ENCODE measurements at regions not wholly inside any gene's neighbourhood (a gene's known extent, or its start where the extent isn't known, plus 50 kb on each side); places are given as distances from the start of the nearest gene placed in this dataset.

DNA sequence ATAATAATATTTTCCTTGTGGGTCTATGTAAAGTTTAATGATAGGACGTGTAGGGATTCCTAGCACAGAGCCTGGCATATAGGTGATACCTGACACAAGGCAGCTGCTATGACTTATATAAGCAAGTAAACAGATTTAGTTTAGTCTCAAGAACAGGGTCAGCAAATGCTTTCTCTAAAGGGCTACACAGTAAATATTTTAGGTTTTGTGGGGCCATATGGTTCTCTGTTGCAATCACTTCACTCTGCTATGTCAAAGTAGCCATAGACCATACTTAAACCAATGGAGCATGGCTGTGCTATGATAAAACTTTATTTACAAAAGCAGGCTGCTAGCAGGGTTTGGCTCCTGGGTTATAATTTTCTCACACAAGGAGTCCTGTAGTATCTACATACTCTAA lies 204.8 kb upstream of the KLF4 start:
- no peak for DNase-seq (ENCODE audit: extremely low spot score in 2 of 2)
- intact Hi-C loops (cut with DNase I), result no loop called here
- H3K4me1 ChIP-seq, result no peaks in the 10 kb centered on the region
- no peaks in the 10 kb centered on the region for H3K9me3 ChIP-seq
- no peak overlapping the region for H3K27ac ChIP-seq
- H3K4me3 ChIP-seq, result no peak overlapping the region
- no peaks in the 10 kb centered on the region for H3K36me3 ChIP-seq
- TF ChIP-seq POLR2A (IDR thresholded peaks at IDR 0.05), result no peak
- TF ChIP-seq POLR2AphosphoS5 (IDR thresholded peaks at IDR 0.05; ENCODE audit: insufficient read depth in 1 of 2, low read depth in 1 of 2), result no peak
- TF ChIP-seq, protein P1, sequence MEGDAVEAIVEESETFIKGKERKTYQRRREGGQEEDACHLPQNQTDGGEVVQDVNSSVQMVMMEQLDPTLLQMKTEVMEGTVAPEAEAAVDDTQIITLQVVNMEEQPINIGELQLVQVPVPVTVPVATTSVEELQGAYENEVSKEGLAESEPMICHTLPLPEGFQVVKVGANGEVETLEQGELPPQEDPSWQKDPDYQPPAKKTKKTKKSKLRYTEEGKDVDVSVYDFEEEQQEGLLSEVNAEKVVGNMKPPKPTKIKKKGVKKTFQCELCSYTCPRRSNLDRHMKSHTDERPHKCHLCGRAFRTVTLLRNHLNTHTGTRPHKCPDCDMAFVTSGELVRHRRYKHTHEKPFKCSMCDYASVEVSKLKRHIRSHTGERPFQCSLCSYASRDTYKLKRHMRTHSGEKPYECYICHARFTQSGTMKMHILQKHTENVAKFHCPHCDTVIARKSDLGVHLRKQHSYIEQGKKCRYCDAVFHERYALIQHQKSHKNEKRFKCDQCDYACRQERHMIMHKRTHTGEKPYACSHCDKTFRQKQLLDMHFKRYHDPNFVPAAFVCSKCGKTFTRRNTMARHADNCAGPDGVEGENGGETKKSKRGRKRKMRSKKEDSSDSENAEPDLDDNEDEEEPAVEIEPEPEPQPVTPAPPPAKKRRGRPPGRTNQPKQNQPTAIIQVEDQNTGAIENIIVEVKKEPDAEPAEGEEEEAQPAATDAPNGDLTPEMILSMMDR (IDR thresholded peaks at IDR 0.05), result no peak
- no peaks in the 10 kb centered on the region for H3K27me3 ChIP-seq

DNA sequence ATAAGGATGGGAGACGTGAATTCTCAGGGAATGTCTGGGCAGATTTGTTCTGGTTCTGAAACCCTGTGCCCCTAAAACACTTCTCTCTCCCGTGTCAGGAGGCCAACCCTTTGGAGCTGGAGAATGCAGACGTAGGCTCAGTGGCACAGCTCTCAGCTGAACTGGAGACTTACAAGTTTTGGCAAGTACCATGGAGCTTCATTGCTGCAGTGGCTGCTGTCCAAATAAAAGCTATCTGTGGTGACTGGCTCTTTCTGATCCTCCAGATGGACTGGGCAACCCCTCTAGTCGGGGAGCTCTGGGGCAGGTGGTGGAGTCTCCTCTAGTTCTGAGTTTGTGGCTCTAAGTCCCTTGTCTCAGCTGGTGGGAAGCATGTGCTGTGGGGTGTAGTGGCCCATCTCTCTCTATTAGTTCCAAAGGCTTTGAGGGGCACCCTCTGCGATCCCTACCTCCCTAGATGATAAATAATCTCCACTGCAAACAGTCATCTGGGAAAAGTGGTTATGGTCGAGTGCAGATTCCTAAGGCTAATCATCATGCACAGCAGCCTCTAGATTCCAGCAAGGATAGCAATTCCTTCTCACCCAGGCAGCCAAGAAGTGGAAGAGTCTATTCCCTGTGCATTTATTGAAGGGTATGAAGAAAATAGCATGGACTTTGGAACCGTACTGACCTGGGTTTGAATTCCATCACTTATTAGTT lies 204.2 kb upstream of the KLF4 start:
- H3K27me3 ChIP-seq, result no peaks in the 10 kb centered on the region
- no peaks in the 10 kb centered on the region for H3K36me3 ChIP-seq
- intact Hi-C loops (cut with DNase I), result no loop called here
- DNase-seq (ENCODE audit: extremely low spot score in 2 of 2), result no peak
- H3K4me1 ChIP-seq, result no peaks in the 10 kb centered on the region
- H3K4me3 ChIP-seq, result no peak overlapping the region
- TF ChIP-seq, protein P1 (IDR thresholded peaks at IDR 0.05), result no peak
- no peak for TF ChIP-seq POLR2AphosphoS5 (IDR thresholded peaks at IDR 0.05; ENCODE audit: insufficient read depth in 1 of 2, low read depth in 1 of 2)
- no peak for TF ChIP-seq POLR2A (IDR thresholded peaks at IDR 0.05)
- H3K27ac ChIP-seq, result no peak overlapping the region
- no peaks in the 10 kb centered on the region for H3K9me3 ChIP-seq

DNA sequence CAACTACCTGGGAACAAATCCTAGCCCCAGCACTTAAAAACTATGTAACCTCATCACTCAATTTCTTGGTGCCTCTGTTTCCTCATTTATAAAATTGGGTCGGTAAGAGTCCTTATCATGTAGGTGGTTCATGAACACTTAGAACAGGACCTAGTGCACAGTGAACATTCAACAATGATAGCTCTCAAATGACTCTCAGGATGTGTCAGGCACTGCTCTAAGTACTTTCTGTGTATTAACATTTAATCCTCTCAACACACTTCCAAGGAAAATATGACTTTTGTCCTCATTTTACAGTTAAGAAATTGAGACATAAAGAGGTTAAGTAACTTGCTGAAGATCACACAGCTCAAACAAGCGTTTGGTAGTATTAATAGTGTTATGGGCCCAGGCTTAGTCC lies 202.1 kb upstream of the KLF4 start:
- TF ChIP-seq POLR2A (IDR thresholded peaks at IDR 0.05) (no peak), POLR2AphosphoS5 (IDR thresholded peaks at IDR 0.05; ENCODE audit: insufficient read depth in 1 of 2, low read depth in 1 of 2) (no peak)
- TF ChIP-seq, protein P1 (IDR thresholded peaks at IDR 0.05), result no peak

DNA sequence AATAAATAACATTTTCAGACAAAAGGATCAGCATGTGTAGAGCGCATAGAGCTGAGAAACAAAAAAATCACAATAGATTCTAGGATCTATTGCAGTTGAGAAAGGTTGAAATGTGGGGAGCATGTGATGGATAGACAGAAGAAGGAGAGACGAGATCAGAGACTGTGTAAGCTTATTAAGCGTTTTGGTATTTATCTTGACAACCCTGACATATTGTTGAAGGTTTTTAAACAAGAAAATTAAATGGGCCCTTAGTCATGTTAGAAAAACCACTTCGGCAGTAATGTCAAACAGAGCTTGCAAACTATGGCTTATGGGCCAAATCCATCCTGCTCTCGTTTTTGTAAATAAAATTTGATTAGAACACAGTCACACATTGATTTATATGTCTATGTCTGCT lies 200.5 kb upstream of the KLF4 start:
- TF ChIP-seq, protein P1 (IDR thresholded peaks at IDR 0.05), result no peak
- TF ChIP-seq POLR2AphosphoS5 (IDR thresholded peaks at IDR 0.05; ENCODE audit: insufficient read depth in 1 of 2, low read depth in 1 of 2) (no peak), POLR2A (IDR thresholded peaks at IDR 0.05) (no peak)
- H3K36me3 ChIP-seq, result no peaks in the 10 kb centered on the region
- no peaks in the 10 kb centered on the region for H3K4me1 ChIP-seq
- no peak overlapping the region for H3K27ac ChIP-seq
- no peak for DNase-seq (ENCODE audit: extremely low spot score in 2 of 2)
- no peaks in the 10 kb centered on the region for H3K27me3 ChIP-seq
- no peak overlapping the region for H3K4me3 ChIP-seq
- intact Hi-C loops (cut with DNase I), result no loop called here
- H3K9me3 ChIP-seq, result no peaks in the 10 kb centered on the region

More for the DNA sequence above, 202.1 kb upstream of the KLF4 start:
- Histone ChIP-seq H3K4me3 (no peak overlapping the region), H3K27me3 (no peaks in the 10 kb centered on the region), H3K36me3 (no peaks in the 10 kb centered on the region), H3K27ac (no peak overlapping the region), H3K9me3 (no peaks in the 10 kb centered on the region), H3K4me1 (no peaks in the 10 kb centered on the region)
- intact Hi-C loops (cut with DNase I), result no loop called here
- no peak for DNase-seq (ENCODE audit: extremely low spot score in 2 of 2)

DNA sequence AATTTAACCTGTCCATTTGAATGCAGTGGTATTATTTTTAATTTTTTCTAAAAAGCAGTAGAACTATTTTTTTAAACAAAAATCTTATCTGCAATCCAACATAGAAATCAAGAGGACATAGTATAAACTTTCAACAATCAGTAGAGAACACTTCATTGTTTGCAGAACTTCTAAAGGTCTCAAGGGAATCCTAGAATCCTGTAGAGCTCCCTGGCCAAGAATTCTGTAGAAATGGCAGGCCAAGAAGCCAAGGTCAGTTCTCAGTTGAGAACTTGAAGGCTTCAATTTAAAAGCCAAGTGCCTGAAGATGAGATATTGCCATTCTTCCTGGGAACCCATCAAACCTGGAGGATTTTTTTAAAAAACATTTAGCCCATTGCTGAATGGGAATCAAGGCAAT lies 199.2 kb upstream of the KLF4 start:
- intact Hi-C loops (cut with DNase I), result no loop called here
- DNase-seq (ENCODE audit: extremely low spot score in 2 of 2), result no peak
- TF ChIP-seq POLR2A (IDR thresholded peaks at IDR 0.05), result no peak
- TF ChIP-seq, protein P1 (IDR thresholded peaks at IDR 0.05), result no peak
- no peak for TF ChIP-seq POLR2AphosphoS5 (IDR thresholded peaks at IDR 0.05; ENCODE audit: insufficient read depth in 1 of 2, low read depth in 1 of 2)
- Histone ChIP-seq H3K36me3 (no peaks in the 10 kb centered on the region), H3K9me3 (no peaks in the 10 kb centered on the region), H3K4me3 (no peak overlapping the region), H3K27ac (no peak overlapping the region), H3K27me3 (no peaks in the 10 kb centered on the region), H3K4me1 (no peaks in the 10 kb centered on the region)

All from vagina (tissue), 2 donors.